Panc1 (cell line): ENCODE measurements at regions not wholly inside any gene's neighbourhood (a gene's known extent, or its start where the extent isn't known, plus 50 kb on each side); places are given as distances from the start of the nearest gene placed in this dataset.

Source experiments
- ATAC-seq: fragments of 200-7000 bp; cut with Tn5 transposase; 2 replicates; pipeline ENCODE4 v1.9.1; 2020; ENCODE audit warnings: mild to moderate bottlenecking, moderate library complexity
- BruUV-seq: library from RNA; stranded (reverse); fragments of 400-500 nt; replicated peaks from 2 replicates; lab custom pipeline; 2021; lab: Mats Ljungman, UMichigan
- CTCF ChIA-PET: fragments of 300-600 bp; sonication (Branson Sonifier 250); formaldehyde crosslinking; loops from one replicate; lab custom pipeline; 2022; ENCODE audit warnings: antibody characterized with exemption; lab: Charles Lee
- POLR2A ChIA-PET: fragments of 300-600 bp; sonication (Branson Sonifier 250); formaldehyde crosslinking; loops from one replicate; lab custom pipeline; 2022; ENCODE audit warnings: antibody characterized with exemption; lab: Charles Lee
- DNase-seq: peaks from one replicate; pipeline ENCODE4 v3.0.0-alpha.2; 2010; ENCODE audit warnings: low read depth, low spot score
- H3K27ac ChIP-seq: 2 replicates; pipeline ENCODE4 v1.5.1; 2011; ENCODE audit warnings: mild to moderate bottlenecking, low read length, inconsistent platforms
- H3K27me3 ChIP-seq: fragments of 200-500 bp; sonication (Bioruptor generic); 2 replicates; pipeline ENCODE4 v1.6.0; 2014; ENCODE audit warnings: low read length, inconsistent platforms; ENCODE audit not compliant: control insufficient read depth, insufficient read depth
- H3K36me3 ChIP-seq: fragments of 200-500 bp; sonication (Bioruptor generic); 2 replicates; pipeline ENCODE4 v1.5.1; 2014; ENCODE audit warnings: inconsistent platforms, mild to moderate bottlenecking, low read length, moderate library complexity; ENCODE audit not compliant: control insufficient read depth, insufficient read depth
- H3K4me1 ChIP-seq: 2 replicates; pipeline ENCODE4 v1.5.1; 2011; ENCODE audit warnings: inconsistent platforms, mild to moderate bottlenecking, low read length, moderate library complexity; ENCODE audit not compliant: control insufficient read depth, insufficient read depth
- H3K4me3 ChIP-seq, 2 experiments: 2 replicates each; pipeline ENCODE4 v1.5.1; 2011 to 2012; ENCODE audit warnings: low read depth in 2 of 2, low read length in 2 of 2, mild to moderate bottlenecking in 2 of 2, inconsistent platforms in 1 of 2, moderate library complexity in 1 of 2
- H3K9me3 ChIP-seq: fragments of 200-500 bp; sonication (Bioruptor generic); 2 replicates; pipeline ENCODE4 v1.5.1; 2014; ENCODE audit warnings: low read depth, mild to moderate bottlenecking, inconsistent platforms, low read length, moderate library complexity; ENCODE audit not compliant: control insufficient read depth, insufficient read depth
- CTCF ChIP-seq: fragments of 450-650 bp; IDR thresholded peaks from 2 replicates; pipeline ENCODE4 v1.5.1; 2017; ENCODE audit warnings: mild to moderate bottlenecking
- POLR2AphosphoS5 ChIP-seq: IDR thresholded peaks from 2 replicates; pipeline ENCODE4 v1.6.1; 2012; ENCODE audit warnings: mild to moderate bottlenecking, low read depth, low read length, moderate library complexity
- REST ChIP-seq, 2 experiments: IDR thresholded peaks; 2 replicates each; pipeline ENCODE4 v1.6.1; 2011 to 2012; ENCODE audit warnings: low read depth in 2 of 2, control low read depth in 1 of 2, low read length in 1 of 2, mild to moderate bottlenecking in 1 of 2, moderate library complexity in 1 of 2; ENCODE audit not compliant: insufficient read depth in 1 of 2
- SIN3A ChIP-seq: IDR thresholded peaks from 2 replicates; pipeline ENCODE4 v1.6.1; 2012; ENCODE audit warnings: low read depth, mild to moderate bottlenecking, low read length, moderate library complexity, borderline replicate concordance; ENCODE audit not compliant: insufficient read depth
- TCF7L2 ChIP-seq: IDR thresholded peaks from 2 replicates; pipeline ENCODE4 v1.6.1; 2011; ENCODE audit warnings: mild to moderate bottlenecking, low read depth, low read length, inconsistent platforms
- in situ Hi-C: cut with HindIII; loops from 2 replicates; pipeline ENCODE4 v1.10.0; 2016; ENCODE audit warnings: low sequenced_read_pairs, low pct_unique_long_range_greater_than_20kb
- intact Hi-C: fragments of 100-400 bp; cut with micrococcal nuclease; formaldehyde crosslinking; loops from one replicate; pipeline ENCODE4 v1.10.0; 2022; ENCODE audit not compliant: unreplicated experiment

- DNase-seq (no peak), ATAC-seq (no peak)
- Histone ChIP-seq H3K27ac (no peak overlapping the region), H3K27me3 (no peaks in the 10 kb centered on the region), H3K4me1 (no peaks in the 10 kb centered on the region), H3K4me3 (no peak overlapping the region), H3K36me3 (no peaks in the 10 kb centered on the region), H3K9me3 (no peaks in the 10 kb centered on the region)
- intact Hi-C loops: no loop called here
- BruUV-seq: no TSS peak
- in situ Hi-C loops: no loop called here
- POLR2A ChIA-PET: no interaction called here
- no peak for TF ChIP-seq REST (IDR thresholded peaks at IDR 0.05; ENCODE audit: insufficient read depth in 1 of 2, low read depth in 2 of 2, low read length in 1 of 2)
- TF ChIP-seq POLR2AphosphoS5: no peak
- no peak for TF ChIP-seq CTCF
- TF ChIP-seq SIN3A: no peak
- no peak for TF ChIP-seq TCF7L2
- CTCF ChIA-PET: no interaction called here
Observed at GRCh38 chr1:217948741-217949140, 317.6 kb downstream of the SPATA17 start.

- CTCF ChIA-PET: no interaction called here
- H3K27ac ChIP-seq: no peak overlapping the region
Observed at GRCh38 chr1:217953330-217953729, 322.2 kb downstream of the SPATA17 start.

More at GRCh38 chr1:217953330-217953729, 322.2 kb downstream of the SPATA17 start:
- BruUV-seq: no TSS peak
- in situ Hi-C loops (no loop called here), intact Hi-C loops (no loop called here)
- no peak for ATAC-seq
- POLR2A ChIA-PET: no interaction called here
- Histone ChIP-seq H3K4me3 (no peak overlapping the region), H3K4me1 (no peaks in the 10 kb centered on the region), H3K9me3 (no peaks in the 10 kb centered on the region), H3K36me3 (no peaks in the 10 kb centered on the region), H3K27me3 (no peaks in the 10 kb centered on the region)
- DNase-seq: no peak
- TF ChIP-seq SIN3A (no peak), POLR2AphosphoS5 (no peak), TCF7L2 (no peak), CTCF (no peak), REST (IDR thresholded peaks at IDR 0.05; ENCODE audit: insufficient read depth in 1 of 2, low read depth in 2 of 2, low read length in 1 of 2) (no peak)
